LNCaP clone FGC (cell line): ENCODE measurements at regions not wholly inside any gene's neighbourhood (a gene's known extent, or its start where the extent isn't known, plus 50 kb on each side); places are given as distances from the start of the nearest gene placed in this dataset.

Experiments
- DNase-seq: peaks from one replicate; pipeline ENCODE4 v3.0.0-alpha.2; 2011; ENCODE audit warnings: low read depth
- H3K4me3 ChIP-seq: 2 replicates; pipeline ENCODE4 v1.5.1; 2011; ENCODE audit warnings: mild to moderate bottlenecking, low read depth, low read length, control low read depth
- TF ChIP-seq, protein P1 (sequence below): IDR thresholded peaks from 2 replicates; pipeline ENCODE4 v1.5.1; 2012; ENCODE audit warnings: mild to moderate bottlenecking; ENCODE audit not compliant: control insufficient read depth, insufficient read depth; ENCODE audit errors: extremely low read depth

DNA sequence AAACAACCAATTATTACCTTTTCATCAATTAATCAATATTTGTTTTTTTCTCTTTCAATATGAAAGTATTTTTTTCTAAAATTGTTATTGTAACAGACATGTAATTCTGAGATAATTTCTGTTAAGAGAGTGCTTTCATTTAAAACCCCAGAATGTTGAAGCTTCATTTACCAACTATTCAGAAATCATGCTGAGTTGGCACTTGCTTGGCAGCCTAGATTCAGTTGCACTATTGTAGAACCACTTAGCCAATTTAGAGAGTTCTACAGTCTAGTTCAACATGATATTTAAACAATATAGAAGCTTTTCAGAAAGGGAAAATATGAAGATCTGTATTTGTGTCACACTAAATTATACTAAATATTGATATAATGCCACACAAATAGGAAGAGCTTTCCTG is 56.1 kb upstream of the NKAIN2 start:
- TF ChIP-seq, protein P1, sequence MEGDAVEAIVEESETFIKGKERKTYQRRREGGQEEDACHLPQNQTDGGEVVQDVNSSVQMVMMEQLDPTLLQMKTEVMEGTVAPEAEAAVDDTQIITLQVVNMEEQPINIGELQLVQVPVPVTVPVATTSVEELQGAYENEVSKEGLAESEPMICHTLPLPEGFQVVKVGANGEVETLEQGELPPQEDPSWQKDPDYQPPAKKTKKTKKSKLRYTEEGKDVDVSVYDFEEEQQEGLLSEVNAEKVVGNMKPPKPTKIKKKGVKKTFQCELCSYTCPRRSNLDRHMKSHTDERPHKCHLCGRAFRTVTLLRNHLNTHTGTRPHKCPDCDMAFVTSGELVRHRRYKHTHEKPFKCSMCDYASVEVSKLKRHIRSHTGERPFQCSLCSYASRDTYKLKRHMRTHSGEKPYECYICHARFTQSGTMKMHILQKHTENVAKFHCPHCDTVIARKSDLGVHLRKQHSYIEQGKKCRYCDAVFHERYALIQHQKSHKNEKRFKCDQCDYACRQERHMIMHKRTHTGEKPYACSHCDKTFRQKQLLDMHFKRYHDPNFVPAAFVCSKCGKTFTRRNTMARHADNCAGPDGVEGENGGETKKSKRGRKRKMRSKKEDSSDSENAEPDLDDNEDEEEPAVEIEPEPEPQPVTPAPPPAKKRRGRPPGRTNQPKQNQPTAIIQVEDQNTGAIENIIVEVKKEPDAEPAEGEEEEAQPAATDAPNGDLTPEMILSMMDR: no peak
- no peak for DNase-seq
- H3K4me3 ChIP-seq: no peak overlapping the region

DNA sequence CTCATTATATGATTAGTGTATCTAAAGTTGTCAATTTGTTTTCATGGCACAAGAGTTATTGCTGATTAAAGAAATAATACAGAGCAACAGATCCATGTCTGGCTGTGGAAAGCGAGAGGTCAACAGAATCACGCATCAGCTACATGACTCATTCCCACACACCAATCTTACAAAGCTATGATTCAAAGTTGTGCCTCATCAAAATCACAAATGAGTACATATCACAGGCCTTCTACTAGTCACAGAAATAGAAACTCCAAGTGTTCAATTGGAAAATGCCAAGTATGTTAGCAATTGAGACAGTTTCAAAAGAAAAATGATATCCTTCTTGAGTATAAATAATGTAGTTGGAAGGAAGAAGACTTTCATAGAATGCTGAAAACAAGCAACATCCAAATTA is 57.8 kb upstream of the NKAIN2 start:
- H3K4me3 ChIP-seq: no peak overlapping the region
- TF ChIP-seq, protein P1: no peak
- no peak for DNase-seq

DNA sequence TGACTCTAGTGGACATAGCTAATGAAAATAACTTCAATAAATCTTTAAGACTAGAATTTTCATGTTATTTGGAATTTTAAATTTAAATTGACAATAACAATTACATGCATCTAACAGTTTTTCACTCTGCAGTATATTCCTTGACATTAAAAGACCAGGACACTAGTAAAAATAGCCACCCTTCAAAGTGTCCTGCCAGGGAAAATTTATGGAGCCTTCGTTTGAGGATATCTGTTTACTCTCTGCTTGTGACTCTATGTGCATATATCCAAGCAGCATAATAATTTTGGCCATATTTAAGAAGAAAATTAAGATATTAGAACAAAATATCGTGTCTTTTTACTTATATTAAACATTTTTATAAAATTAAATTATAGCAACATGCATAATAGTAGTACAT is 58.8 kb upstream of the NKAIN2 start:
- DNase-seq: no peak
- TF ChIP-seq, protein P1: no peak
- no peak overlapping the region for H3K4me3 ChIP-seq

DNA sequence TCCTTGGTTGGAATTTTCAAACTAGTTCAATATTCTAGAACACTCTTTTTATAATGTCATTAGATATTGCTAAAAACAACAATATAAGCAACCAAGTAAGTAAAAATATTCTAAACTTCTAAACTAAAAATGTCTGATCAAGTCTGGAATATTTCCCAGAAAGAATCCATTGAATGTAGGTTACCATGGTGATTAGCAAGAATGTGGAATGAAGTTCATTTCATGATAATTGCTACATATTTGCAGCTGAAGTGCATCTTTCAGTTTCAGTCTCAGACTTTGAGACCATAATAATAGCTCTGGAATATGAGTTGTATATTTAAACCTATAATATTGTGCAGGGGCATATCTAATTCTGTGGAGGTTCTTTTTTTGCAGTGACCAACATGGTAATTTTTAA is 61.0 kb upstream of the NKAIN2 start:
- no peak overlapping the region for H3K4me3 ChIP-seq
- TF ChIP-seq, protein P1: no peak
- no peak for DNase-seq

DNA sequence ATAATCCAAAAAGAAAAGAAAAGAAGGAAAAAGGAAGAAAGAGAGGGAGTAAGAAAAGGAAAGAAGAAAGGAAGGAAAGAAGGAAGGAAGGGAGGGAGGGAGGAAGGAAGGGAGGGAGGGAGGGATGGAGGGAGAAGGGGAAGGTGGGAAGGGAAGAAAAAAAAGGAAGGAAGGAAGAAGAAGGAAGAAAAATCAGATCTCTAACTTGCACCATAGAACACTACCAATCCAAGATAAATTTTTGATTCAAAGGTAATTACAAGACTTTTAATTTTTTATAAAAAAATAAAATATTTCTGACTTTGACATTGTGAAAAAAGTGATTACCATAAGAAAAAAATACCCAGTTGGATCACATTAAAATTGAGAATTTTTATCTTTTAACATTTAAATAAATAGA is 70.5 kb upstream of the NKAIN2 start:
- TF ChIP-seq, protein P1: no peak

DNA sequence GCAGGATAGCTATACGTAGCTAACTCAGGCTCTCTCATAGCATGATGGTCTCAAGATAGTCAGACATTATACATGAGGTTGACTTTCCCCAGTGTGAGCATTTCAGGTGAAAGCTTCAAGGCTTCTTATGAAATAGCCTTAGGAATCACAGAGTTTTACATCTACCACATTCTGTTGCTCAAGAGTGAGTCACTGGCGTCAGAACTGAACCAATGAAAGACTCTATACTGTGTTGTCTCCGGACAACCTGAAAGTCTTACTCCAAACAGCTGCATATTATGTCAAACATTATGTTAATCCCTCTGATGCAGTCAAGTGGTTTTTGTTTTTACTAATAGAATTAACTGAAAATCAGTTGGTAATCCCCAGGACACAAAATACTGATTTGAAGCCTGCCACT is 79.8 kb upstream of the TRDN start:
- H3K4me3 ChIP-seq: no peak overlapping the region
- DNase-seq: no peak
- TF ChIP-seq, protein P1: no peak

More for the DNA sequence above, 70.5 kb upstream of the NKAIN2 start:
- no peak overlapping the region for H3K4me3 ChIP-seq
- no peak for DNase-seq

DNA sequence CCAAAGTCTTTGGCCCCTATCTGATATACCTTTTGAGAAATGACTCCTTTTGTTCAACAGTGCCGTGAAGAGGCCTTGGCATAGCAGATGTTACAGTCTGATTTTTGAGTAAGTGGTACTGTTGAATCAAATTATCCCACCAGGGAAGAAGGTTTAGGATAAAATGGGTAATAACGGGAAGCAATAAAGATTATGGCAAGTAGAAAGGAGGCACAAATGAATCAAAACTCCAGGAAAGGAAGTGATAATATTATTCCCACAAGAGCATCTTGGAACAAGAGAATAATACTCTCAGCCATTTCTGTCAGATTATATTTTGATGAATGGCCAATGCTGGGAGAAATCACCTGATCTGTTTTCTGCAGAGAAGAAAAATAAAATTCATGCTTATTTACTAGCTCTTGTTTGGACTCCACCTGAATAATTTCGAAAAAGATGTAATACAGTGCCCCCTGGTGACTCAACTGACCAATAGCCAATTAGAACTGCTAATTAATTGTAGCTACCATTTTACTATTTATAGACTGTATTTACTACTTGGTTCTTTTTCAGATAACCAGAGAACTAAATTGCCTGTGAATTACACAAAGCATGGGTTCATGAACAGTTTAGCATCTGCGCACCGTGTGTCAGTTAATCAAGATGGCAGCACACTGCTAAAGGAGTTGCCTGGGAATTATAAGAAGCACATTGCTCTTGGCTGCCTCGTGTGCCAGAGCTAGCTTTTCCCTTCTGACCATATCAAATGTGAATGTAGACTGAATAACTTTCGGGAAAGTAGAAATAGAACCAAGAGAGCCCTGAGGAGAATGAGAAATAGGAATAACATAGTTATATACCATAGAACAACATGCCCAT is 78.5 kb upstream of the TRDN start:
- no peak for DNase-seq
- TF ChIP-seq, protein P1: peak; percentile 69
- no peak overlapping the region for H3K4me3 ChIP-seq
